Fibroblast of the conjunctiva (primary cell): ENCODE measurements at regions not wholly inside any gene's neighbourhood (a gene's known extent, or its start where the extent isn't known, plus 50 kb on each side); places are given as distances from the start of the nearest gene placed in this dataset.
"Not testable (repeated sequence)": the region's sequence is repeated elsewhere in the genome, so short reads cannot be mapped to it uniquely, and the experiment has no call there.

Experiments used
- DNase-seq: peaks from one replicate; pipeline ENCODE4 v3.0.0-alpha.2; 2010; ENCODE audit warnings: low read depth

GRCh38 chr7:13578294-13578693, 411.2 kb downstream of the ETV1 start:
- no peak for DNase-seq

- DNase-seq = no peak
These were observed 408.4 kb downstream of the ETV1 start for GRCh38 chr7:13581097-13581496.

DNA sequence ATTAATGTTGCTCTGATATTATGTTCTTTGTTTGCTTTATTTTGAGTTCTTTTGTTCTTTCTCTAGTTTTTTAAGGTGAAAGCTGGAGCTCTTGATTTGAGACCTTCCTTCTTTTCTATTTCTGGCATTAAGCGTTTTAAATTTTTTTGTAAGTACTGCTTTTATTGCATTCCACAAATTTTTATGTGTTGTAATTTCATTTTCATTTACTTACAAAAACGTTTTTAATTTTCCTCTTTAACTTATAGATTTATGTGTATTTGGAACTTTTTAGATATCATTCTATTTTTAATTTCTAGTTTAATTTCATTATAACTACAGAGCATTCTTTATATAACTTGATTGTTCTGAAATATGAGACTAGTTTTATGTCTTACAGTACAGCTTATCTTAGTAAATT, 395.6 kb downstream of the ETV1 start:
- no peak for DNase-seq

DNA sequence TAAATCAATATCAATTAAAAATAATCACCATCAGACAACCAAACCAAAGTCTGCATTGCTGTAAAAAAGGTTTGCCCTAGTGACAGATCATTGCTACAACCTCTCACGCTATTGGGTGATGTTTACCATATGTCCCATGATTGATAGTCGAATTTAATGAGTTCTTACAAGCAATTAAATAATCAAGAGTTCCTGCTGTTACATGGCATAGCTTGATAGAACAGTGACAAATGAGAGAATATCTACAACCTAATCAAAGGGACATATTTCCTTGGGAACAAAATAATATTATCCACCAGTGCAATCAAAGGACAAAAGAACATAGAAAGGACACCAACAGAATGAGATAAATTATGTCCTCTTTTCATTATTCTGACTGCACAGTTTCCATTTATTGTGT, 387.4 kb downstream of the ETV1 start:
- DNase-seq = no peak

DNA sequence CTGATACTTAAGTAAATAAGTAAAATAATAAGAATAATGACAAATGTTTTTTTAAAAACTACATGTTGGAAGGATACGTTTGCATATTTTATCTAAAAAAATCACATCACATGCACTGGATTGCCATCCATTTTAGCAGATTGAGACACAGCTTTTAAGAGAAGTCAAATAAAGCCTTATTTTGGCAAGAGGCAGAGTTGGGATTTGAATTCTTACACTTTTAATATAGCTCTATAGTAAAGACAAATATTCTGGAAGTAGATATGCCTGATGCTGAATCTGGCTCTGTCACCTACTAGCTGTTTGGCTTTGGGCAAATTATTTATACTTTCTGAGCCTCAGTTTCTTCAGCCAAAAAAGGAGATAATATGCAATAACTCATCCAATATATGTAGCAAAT, 386.4 kb downstream of the ETV1 start:
- DNase-seq = no peak

GRCh38 chr7:13603661-13604060, 385.8 kb downstream of the ETV1 start:
- DNase-seq = no peak

DNA sequence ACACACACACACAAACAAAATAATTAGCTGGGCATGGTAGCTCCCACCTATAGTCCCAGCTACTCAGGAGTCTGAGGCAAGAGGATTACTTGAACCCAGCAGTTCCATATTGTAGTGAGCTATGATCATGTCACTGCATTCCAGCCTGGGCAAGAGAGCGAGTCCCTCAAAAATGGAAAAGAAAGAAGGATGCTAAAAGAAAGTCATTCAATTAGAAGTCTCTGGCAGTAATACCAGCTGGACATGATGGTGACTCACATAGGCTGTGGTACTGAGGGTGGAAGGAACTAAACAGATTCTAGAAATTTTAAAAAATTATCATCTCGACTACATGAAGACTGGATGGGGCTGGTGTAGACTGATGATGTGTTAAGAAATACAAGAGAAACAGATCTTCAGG, 385.3 kb downstream of the ETV1 start:
- DNase-seq = no peak

DNA sequence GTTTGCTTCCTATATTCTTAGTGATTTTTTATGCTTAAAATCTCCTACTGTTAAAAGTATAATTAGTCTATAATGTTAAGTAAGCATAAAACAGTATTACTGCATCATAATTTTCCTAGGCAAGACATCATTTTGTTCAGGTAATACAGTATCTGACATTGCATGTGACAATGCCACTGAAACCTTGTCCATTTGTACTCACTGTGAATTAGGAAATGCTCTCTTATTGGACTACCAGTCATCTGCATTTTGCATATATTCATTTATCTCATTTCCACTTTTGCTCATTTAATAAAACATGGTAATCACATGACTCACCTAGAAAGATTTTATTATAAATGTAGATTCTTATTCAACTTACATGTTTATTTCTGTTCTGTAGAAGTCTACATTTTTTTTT, 379.1 kb downstream of the ETV1 start:
- DNase-seq = no peak

- DNase-seq = no peak
These were observed 373.8 kb downstream of the ETV1 start for GRCh38 chr7:13615679-13616078.

DNA sequence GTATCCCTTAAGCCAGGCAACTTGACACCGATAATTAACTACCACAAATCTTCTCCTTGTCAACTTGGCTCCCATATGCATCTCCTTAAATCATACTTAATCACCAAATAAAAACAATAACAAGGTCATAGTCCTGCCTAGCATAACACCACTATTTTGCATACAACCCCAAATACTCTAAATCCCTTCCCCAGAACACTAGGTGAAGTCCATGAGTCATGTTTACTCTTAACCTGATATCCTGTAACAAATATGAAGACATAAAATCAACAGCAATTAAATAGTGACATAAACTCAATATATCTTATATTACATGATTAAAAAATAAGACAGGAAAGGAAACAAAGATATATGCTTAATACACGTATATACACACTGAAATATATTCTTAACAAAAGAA, 362.0 kb downstream of the ETV1 start:
- no peak for DNase-seq

GRCh38 chr7:13628239-13629001, 361.0 kb downstream of the ETV1 start:
- no peak for DNase-seq

GRCh38 chr7:13631207-13632049, 358.0 kb downstream of the ETV1 start:
- DNase-seq = not testable (repeated sequence)

DNA sequence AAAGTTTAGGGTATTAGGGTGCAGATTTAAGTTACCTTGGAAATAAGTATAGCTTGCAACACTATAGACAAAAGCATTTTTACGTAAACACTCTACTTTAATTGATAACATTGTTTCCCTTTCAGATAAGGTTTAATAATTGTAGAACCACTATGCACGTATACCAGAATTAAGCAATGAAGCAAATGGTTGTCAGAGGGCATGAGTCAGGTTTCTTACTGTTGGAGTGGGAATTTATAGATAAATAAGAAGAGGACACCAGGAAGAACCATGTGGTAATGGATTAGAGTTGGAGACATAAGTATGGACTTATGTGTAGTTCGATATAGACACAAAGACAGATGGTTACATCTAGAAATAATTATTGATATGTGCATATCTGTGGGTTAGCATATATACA, 355.6 kb downstream of the ETV1 start:
- no peak for DNase-seq

GRCh38 chr7:13639396-13639795, 350.1 kb downstream of the ETV1 start:
- DNase-seq = no peak

DNA sequence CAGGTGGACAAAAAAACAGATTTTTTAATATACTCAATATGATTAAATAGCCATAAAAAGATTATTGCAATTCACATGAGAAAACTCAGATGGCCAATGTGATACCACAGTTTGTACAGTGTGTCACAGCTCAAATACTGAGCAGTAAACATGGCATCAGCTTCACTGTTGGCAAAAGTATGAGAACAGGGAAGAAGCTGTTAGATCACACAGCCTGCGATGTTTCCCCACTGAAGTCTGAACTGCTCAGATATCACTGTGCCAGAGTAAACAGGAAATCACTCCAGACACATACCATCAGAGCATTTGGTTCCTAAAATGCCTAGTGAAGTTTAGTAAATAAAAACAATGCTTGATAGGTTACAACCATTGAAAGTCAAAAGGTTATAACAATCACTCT, 347.8 kb downstream of the ETV1 start:
- no peak for DNase-seq

DNA sequence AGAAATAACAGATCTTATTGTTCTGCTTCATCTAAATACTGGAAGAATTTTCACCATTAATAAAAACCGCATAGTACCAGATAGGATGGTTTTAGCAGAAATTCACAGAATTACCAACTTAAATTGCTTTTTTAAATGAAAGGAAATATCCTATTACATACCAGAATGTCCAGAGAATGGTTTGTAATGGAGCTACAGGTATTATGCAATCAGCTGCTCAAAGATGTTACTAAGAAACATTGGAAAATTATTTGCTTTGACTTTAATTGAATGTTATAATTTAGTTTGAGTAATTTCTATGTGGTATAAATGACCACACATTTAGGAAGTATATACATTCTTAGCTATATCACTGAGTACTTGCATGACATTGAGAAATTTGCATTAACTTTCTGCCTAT, 338.3 kb downstream of the ETV1 start:
- no peak for DNase-seq

GRCh38 chr7:13656330-13656729, 333.1 kb downstream of the ETV1 start:
- DNase-seq = no peak

GRCh38 chr7:13673290-13673689, 316.2 kb downstream of the ETV1 start:
- no peak for DNase-seq

DNA sequence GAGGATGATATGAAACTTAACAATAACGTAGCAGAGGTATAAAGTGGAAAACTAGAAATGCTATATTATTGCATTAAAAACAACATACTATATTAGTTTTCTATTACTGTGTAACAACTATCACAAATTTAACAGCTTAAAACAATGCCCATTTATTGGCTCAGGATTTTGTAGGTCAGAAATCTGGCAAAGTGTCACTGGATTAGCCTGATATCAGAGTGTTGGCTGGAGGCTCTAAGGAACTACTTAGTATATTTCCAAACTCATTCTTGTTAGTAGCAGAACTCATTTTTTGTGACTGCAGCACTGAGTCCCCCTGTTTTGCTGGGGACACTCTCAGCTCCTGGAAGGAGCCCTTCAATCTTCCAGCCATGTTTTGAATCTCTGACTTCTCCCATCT, 306.8 kb downstream of the ETV1 start:
- no peak for DNase-seq

GRCh38 chr7:13687500-13687899, 302.0 kb downstream of the ETV1 start:
- no peak for DNase-seq

- DNase-seq = no peak
These were observed 296.9 kb downstream of the ETV1 start for GRCh38 chr7:13692548-13692947.

DNA sequence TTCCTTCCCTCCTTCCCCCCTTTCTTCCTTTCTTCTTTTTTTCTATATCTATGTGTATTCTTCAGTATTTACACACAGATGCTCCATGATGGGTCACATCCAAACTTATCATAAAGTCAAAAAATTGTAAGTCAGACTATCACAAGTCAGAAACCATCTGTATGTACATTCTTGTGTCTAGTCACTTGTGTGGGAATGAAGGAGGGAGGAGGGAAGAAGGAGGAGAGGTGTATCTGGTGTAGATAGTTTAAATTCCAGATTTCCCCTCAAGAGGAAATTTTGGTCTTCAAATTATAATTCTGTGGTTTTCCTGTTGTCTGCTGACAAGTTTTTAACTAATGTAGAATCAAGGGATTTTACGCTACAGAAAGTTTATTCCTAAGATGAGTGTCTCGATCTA, 287.2 kb downstream of the ETV1 start:
- no peak for DNase-seq

- no peak for DNase-seq
These were observed 280.8 kb downstream of the ETV1 start for GRCh38 chr7:13708670-13709069.

- no peak for DNase-seq
These were observed 276.4 kb downstream of the ETV1 start for GRCh38 chr7:13713092-13713491.
